GM13976 (cell line): ENCODE measurements at regions not wholly inside any gene's neighbourhood (a gene's known extent, or its start where the extent isn't known, plus 50 kb on each side); places are given as distances from the start of the nearest gene placed in this dataset.
"Not testable (repeated sequence)": the region's sequence is repeated elsewhere in the genome, so short reads cannot be mapped to it uniquely, and the experiment has no call there.

Experiments
- DNase-seq: peaks from one replicate; pipeline ENCODE4 v3.0.0; 2012; ENCODE audit warnings: low spot score
- in situ Hi-C: fragments of 300-500 bp; cut with MboI; formaldehyde crosslinking; loops from one replicate; pipeline ENCODE4 v1.12.0; 2022; ENCODE audit warnings: low sequenced_read_pairs, mixed read lengths, inconsistent platforms; ENCODE audit not compliant: unreplicated experiment
- TF ChIP-seq, protein P1 (sequence below): IDR thresholded peaks from 2 replicates; pipeline ENCODE4 v1.5.1; 2012; ENCODE audit warnings: borderline replicate concordance, mild to moderate bottlenecking; ENCODE audit not compliant: insufficient read depth; ENCODE audit errors: extremely low read depth, missing control alignments, control extremely low read depth

DNA sequence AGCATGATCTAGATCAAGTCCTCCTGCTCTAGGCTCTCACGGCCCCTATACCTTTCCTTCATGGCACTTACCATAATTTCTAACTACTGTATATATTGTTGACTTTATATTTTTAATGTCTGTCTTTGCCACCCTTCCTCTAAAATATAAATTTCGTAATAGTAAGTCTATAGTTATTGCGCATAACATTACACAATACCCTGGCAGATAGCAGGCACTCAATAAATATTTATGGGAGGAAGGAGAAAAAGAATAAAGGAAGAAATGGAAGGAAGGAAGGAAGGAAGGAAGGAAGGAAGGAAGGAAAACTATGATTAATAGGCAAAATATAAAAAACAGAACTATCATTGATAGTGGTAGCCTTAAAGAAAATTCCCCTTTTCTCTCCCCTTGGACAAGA is 190.3 kb upstream of the LMCD1 start:
- TF ChIP-seq, protein P1, sequence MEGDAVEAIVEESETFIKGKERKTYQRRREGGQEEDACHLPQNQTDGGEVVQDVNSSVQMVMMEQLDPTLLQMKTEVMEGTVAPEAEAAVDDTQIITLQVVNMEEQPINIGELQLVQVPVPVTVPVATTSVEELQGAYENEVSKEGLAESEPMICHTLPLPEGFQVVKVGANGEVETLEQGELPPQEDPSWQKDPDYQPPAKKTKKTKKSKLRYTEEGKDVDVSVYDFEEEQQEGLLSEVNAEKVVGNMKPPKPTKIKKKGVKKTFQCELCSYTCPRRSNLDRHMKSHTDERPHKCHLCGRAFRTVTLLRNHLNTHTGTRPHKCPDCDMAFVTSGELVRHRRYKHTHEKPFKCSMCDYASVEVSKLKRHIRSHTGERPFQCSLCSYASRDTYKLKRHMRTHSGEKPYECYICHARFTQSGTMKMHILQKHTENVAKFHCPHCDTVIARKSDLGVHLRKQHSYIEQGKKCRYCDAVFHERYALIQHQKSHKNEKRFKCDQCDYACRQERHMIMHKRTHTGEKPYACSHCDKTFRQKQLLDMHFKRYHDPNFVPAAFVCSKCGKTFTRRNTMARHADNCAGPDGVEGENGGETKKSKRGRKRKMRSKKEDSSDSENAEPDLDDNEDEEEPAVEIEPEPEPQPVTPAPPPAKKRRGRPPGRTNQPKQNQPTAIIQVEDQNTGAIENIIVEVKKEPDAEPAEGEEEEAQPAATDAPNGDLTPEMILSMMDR: no peak
- in situ Hi-C loops: no loop called here

DNA sequence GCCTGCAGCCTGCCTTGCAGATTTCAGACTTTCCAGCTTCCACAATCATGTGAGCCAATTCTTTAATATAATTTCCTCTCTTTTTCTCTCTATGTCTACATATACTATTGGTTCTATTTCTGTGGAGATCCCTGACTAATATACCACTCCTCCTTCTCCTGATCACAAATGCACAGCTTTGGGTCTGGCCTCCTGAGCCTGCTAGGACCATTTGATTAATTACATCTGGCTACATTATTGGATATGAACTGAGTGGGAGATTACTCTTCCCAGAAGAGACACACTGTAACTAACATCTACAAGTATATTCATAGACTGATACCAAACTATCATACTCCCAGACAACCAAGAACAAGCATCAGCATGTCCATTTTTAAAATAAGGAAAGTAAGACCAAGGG is 188.9 kb upstream of the LMCD1 start:
- TF ChIP-seq, protein P1: no peak
- no peak for DNase-seq
- in situ Hi-C loops: no loop called here

More for the DNA sequence above, 190.3 kb upstream of the LMCD1 start:
- no peak for DNase-seq

DNA sequence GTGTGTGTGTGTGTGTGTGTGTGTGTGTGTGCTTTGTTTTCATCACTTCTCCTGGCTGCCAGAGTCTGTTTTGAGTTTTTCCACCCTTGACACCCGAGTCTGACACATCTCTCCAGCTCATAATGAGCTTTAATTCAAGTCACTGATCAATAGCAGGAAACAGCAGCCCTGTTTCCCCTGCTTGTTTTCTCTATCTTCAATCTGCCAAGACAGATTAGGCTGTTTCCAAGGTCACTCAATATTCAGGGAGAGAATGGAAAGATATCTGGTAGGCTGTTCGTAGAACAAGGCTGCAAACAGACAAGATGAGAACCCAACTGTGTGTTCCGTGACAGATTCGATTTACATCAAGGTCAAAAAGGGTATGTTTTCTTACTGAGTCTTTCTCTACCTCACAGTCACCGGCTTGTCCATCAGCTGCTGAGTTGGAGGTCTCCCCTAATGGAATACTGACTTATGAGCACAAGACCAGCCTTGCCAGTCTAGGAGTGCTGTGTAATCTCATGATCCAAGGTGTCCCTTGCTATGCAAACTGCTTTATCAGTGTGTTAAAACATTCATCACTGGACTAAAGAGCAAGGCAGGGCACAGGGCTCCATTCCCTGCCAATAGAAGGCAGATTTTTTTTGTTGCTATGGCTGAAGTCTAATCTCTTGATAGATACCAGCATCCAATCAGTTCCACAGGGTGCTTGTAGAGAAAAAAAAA is 187.9 kb upstream of the LMCD1 start:
- TF ChIP-seq, protein P1: no peak
- DNase-seq: no peak
- in situ Hi-C loops: no loop called here

DNA sequence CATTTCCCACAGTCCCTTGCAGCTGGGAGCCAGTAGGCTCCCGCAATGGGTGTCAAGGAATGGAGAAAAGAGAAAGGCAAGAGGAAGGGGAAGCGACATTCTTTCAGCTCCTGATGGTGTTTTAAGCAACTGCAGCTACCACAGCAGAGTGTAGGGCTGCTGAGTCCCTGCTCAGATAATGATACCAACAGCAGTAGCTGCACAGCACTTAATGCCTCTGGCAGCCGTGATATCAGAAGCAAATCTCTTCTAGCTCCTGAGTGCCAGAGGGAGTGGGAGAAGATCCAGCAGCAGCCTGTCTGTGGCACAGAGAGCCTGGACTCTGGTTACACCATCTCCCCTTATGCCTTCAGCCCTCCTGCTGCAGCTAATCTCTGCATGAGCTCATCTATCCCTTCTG is 186.1 kb upstream of the LMCD1 start:
- in situ Hi-C loops, DNase-seq: not testable (repeated sequence)

DNA sequence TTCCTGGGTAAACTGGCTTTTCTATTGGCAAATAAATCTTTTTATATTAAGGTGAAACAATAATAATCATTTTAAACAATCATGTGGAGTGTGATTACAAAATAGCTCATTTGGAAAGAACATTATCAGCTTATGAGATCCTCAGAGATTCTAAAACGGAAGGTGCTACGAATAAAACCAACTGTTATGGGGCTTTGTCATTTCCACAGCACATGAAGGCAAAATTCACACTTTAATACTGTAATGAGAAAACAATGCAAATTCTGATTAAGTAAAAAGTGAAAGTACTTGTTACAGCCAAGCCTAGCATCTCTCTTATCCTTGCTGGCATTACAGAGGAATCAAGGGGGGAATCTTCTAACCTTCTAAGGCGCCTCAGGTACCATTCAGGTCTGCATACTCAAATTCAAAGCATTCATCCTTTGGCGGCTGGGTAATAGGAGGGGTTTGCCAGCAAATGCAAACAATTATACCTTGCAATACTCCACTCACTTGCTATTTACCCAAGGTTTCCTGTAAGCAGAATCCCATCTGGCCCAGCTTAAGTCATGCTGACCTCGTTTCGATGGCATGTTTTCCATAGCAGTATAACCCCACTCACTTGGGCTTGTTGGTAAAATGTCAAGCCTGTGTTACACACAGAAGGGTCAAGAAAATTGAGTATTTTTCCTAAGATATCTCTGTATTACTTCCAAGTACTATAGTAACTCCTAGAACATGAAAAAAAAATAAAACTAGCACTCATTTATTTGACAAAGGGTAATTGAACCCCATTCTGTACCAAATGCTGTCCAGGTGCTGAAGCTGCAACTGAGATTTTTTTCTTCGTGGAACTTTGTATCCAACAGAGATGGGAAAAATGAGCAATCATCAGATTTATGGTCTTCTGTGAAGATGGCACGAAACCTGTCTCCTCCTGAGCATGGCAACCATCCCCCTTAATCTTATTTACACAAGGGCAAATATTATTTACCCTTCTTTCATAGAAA is 183.7 kb upstream of the LMCD1 start:
- in situ Hi-C loops: no loop called here
- no peak for DNase-seq

DNA sequence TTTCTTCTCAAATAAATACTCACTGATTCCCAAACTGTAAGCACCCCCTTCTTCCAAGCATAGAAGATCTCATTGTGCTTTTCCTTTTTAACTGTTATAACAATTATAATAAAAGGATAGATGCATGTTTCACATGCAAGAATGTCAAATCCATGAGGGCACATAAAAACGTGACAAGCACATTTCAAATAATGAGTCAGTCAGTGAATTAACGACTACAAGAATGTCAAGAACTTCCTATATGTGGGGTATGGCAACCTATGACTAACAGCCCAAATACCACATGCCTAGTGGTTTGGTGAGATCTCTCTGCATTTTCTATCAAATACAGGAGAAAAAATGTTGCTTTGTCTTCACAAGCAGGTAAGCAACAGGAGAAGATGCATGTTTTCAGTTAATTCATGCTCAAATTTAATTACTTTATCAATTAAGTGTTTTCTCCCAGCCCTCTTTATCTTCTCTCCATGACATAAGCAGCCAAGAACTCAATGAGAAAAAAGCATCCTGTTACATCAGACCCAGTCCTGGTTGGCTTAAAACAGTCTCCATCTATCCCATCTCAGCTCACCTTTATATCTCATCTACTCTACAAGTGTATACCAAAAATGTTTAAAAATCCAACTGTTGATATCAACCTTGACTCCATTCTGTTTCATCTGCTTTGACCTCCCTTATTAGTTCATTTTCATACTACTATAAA is 181.5 kb upstream of the LMCD1 start:
- TF ChIP-seq, protein P1: no peak
- in situ Hi-C loops: no loop called here
- DNase-seq: no peak

More for the DNA sequence above, 183.7 kb upstream of the LMCD1 start:
- TF ChIP-seq, protein P1: no peak
